ENCODE measurements at regions not wholly inside any gene's neighbourhood (a gene's known extent, or its start where the extent isn't known, plus 50 kb on each side); places are given as distances from the start of the nearest gene placed in this dataset.

DNA sequence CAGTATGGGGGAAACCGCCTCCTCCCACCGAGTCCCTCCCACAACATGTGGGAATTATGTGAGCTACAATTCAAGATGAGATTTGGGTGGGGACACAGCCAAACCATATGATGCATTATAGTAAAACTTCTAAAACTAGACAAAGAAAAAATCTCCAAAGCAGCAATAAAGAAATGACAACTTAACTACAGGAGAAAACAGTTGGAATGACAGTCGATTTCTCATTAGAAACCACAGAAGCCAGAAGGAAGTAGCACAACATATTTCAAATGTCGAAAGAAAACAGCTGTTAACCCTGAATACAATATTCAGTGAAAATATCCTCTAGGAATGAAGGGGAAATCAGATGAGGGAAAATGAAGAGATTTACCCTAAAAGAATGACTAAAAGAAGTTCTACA lies 53.5 kb upstream of the TCF4 start:
- ATAC-seq (no peak), DNase-seq (no peak)
- Histone ChIP-seq H3K36me3 (ENCODE audit: control insufficient read depth, insufficient read depth, low read length) (no peaks in the 10 kb centered on the region), H3K27ac (ENCODE audit: low read length) (no peak overlapping the region), H3K9me3 (ENCODE audit: control insufficient read depth, insufficient read depth, low read length) (no peaks in the 10 kb centered on the region), H3K4me3 (ENCODE audit: low read length) (no peak overlapping the region), H3K27me3 (ENCODE audit: control insufficient read depth, insufficient read depth, low read length) (no peaks in the 10 kb centered on the region), H3K4me1 (ENCODE audit: control insufficient read depth, insufficient read depth, low read length) (no peaks in the 10 kb centered on the region)
- H3K4me1 Mint-ChIP-seq, result no peaks in the 10 kb centered on the region
- H3K36me3 Mint-ChIP-seq, result no peaks in the 10 kb centered on the region
- TF ChIP-seq, protein P1, sequence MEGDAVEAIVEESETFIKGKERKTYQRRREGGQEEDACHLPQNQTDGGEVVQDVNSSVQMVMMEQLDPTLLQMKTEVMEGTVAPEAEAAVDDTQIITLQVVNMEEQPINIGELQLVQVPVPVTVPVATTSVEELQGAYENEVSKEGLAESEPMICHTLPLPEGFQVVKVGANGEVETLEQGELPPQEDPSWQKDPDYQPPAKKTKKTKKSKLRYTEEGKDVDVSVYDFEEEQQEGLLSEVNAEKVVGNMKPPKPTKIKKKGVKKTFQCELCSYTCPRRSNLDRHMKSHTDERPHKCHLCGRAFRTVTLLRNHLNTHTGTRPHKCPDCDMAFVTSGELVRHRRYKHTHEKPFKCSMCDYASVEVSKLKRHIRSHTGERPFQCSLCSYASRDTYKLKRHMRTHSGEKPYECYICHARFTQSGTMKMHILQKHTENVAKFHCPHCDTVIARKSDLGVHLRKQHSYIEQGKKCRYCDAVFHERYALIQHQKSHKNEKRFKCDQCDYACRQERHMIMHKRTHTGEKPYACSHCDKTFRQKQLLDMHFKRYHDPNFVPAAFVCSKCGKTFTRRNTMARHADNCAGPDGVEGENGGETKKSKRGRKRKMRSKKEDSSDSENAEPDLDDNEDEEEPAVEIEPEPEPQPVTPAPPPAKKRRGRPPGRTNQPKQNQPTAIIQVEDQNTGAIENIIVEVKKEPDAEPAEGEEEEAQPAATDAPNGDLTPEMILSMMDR (IDR thresholded peaks at IDR 0.05), result no peak
- H3K9me3 Mint-ChIP-seq, result peaks cover 2 to 5% of the 10 kb centered on the region in 2 donors
- 20% methylated on average over 1 of the region's 4 CpGs for WGBS (ENCODE audit: insufficient coverage)
- H3K4me3 Mint-ChIP-seq, result no peak overlapping the region
- no peak overlapping the region for H3K27ac Mint-ChIP-seq
- H3K27me3 Mint-ChIP-seq (ENCODE audit: low read depth in 2 of 2), result peaks cover 0 to 8% of the 10 kb centered on the region in 2 donors
- intact Hi-C loops (cut with micrococcal nuclease), result no loop called here
